Lower leg skin (tissue), 3 donors: ENCODE measurements at regions not wholly inside any gene's neighbourhood (a gene's known extent, or its start where the extent isn't known, plus 50 kb on each side); places are given as distances from the start of the nearest gene placed in this dataset.

Experiments
- POLR2A ChIP-seq, 2 donors: fragments of 450-650 bp; IDR thresholded peaks; one replicate each; pipeline ENCODE4 v1.6.1; 2016 to 2017; ENCODE audit warnings: antibody characterized with exemption in 2 of 2, mild to moderate bottlenecking in 1 of 2, moderate library complexity in 1 of 2
- TF ChIP-seq, protein P1 (sequence below), 3 donors: fragments of 450-650 bp; IDR thresholded peaks; one replicate each; pipeline ENCODE4 v1.5.1; 2016; ENCODE audit warnings: antibody characterized with exemption in 3 of 3, mild to moderate bottlenecking in 3 of 3, moderate library complexity in 2 of 3

DNA sequence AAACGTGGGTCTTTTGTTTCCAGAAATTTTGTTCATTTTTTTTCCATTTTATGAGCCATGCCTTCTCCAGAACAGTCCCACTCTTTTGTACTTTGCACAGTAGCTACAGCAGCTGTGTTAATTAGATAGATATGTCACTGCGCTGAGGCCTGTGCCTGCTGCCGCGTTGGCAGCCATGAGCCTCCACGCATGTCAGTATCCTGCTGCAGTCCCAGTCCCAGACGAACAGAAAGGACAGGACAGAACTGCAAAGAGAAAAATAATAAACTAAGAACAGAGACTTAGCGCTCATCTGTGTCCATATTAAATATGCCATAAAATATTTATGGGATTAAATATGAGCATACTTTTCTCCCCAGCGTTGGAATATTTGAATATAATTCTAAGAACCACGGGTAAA lies 442.4 kb upstream of the RARB start:
- TF ChIP-seq POLR2A (IDR thresholded peaks at IDR 0.05) = no peak
- TF ChIP-seq, protein P1, sequence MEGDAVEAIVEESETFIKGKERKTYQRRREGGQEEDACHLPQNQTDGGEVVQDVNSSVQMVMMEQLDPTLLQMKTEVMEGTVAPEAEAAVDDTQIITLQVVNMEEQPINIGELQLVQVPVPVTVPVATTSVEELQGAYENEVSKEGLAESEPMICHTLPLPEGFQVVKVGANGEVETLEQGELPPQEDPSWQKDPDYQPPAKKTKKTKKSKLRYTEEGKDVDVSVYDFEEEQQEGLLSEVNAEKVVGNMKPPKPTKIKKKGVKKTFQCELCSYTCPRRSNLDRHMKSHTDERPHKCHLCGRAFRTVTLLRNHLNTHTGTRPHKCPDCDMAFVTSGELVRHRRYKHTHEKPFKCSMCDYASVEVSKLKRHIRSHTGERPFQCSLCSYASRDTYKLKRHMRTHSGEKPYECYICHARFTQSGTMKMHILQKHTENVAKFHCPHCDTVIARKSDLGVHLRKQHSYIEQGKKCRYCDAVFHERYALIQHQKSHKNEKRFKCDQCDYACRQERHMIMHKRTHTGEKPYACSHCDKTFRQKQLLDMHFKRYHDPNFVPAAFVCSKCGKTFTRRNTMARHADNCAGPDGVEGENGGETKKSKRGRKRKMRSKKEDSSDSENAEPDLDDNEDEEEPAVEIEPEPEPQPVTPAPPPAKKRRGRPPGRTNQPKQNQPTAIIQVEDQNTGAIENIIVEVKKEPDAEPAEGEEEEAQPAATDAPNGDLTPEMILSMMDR (IDR thresholded peaks at IDR 0.05) = no peak
